ENCODE measurements at regions not wholly inside any gene's neighbourhood (a gene's known extent, or its start where the extent isn't known, plus 50 kb on each side); places are given as distances from the start of the nearest gene placed in this dataset.

DNA sequence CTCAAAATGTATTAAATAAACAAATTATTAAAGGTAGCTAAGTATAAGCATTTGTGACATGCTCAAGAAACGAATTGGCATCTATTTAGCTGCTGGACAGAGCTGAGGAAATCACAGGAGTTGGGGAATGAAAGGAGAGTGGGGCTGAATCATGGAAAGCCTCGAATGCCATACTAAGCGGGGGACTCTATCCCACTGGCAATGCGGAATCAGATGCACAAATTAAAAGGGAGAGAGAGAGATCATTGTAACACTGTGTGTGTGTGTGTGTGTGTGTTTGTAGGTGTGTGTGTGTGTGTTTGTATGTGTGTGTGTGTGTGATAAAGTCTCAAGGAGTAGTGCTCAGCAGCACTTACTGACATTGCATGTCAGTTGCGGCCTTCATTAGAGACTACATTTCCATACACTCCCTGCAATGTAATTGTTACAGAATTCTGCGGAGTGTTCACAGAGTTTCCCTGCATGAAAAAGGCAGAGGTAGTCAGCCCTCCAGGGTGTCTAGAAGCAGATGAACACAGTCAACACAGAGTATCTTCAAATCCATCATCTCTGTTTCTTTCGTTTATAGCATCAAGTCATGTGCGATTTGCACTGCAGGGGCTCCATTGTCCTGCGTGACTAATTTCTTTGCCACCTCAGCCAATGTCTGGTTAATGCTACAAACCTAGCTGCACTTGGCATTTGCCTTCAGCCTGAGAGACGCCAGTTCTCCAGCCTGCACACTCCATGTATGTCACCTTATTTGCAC lies 111.7 kb upstream of the CYRIA start:
- TF ChIP-seq CTCF (IDR thresholded peaks at IDR 0.05; ENCODE audit: low read length), result no peak
- TF ChIP-seq EZH2 (optimal IDR thresholded peaks at IDR 0.05; ENCODE audit: low read depth, low read length), result no peak
